ENCODE measurements at regions not wholly inside any gene's neighbourhood (a gene's known extent, or its start where the extent isn't known, plus 50 kb on each side); places are given as distances from the start of the nearest gene placed in this dataset.

GRCh38 chr14:83863042-83863774 lies 1666.7 kb upstream of the FLRT2 start:
- no peak overlapping the region for H3K4me3 ChIP-seq (ENCODE audit: control insufficient read depth, low read depth, low read length)
- no peak for TF ChIP-seq CTCF (IDR thresholded peaks at IDR 0.05; ENCODE audit: control insufficient read depth, insufficient read depth, low read depth, low read length, missing control alignments)
- DNase-seq (ENCODE audit: low read depth) = no peak

- no peak for DNase-seq (ENCODE audit: low read depth)
- H3K4me3 ChIP-seq (ENCODE audit: control insufficient read depth, low read depth, low read length) = no peak overlapping the region
- no peak for TF ChIP-seq CTCF (IDR thresholded peaks at IDR 0.05; ENCODE audit: control insufficient read depth, insufficient read depth, low read depth, low read length, missing control alignments)
Measured at GRCh38 chr14:83864106-83864505, 1665.8 kb upstream of the FLRT2 start.

GRCh38 chr14:83867566-83868225 lies 1662.2 kb upstream of the FLRT2 start:
- DNase-seq (ENCODE audit: low read depth) = no peak
- no peak for TF ChIP-seq CTCF (IDR thresholded peaks at IDR 0.05; ENCODE audit: control insufficient read depth, insufficient read depth, low read depth, low read length, missing control alignments)
- H3K4me3 ChIP-seq (ENCODE audit: control insufficient read depth, low read depth, low read length) = no peak overlapping the region

GRCh38 chr14:83870546-83871270 lies 1659.2 kb upstream of the FLRT2 start:
- TF ChIP-seq CTCF (IDR thresholded peaks at IDR 0.05; ENCODE audit: control insufficient read depth, insufficient read depth, low read depth, low read length, missing control alignments) = no peak
- H3K4me3 ChIP-seq (ENCODE audit: control insufficient read depth, low read depth, low read length) = no peak overlapping the region

GRCh38 chr14:83873669-83874068 lies 1656.3 kb upstream of the FLRT2 start:
- no peak for TF ChIP-seq CTCF (IDR thresholded peaks at IDR 0.05; ENCODE audit: control insufficient read depth, insufficient read depth, low read depth, low read length, missing control alignments)
- H3K4me3 ChIP-seq (ENCODE audit: control insufficient read depth, low read depth, low read length) = no peak overlapping the region
- no peak for DNase-seq (ENCODE audit: low read depth)

More at GRCh38 chr14:83870546-83871270, 1659.2 kb upstream of the FLRT2 start:
- DNase-seq (ENCODE audit: low read depth) = no peak

GRCh38 chr14:83874662-83875061 lies 1655.3 kb upstream of the FLRT2 start:
- no peak overlapping the region for H3K4me3 ChIP-seq (ENCODE audit: control insufficient read depth, low read depth, low read length)
- TF ChIP-seq CTCF (IDR thresholded peaks at IDR 0.05; ENCODE audit: control insufficient read depth, insufficient read depth, low read depth, low read length, missing control alignments) = no peak
- no peak for DNase-seq (ENCODE audit: low read depth)
